ENCODE measurements at regions not wholly inside any gene's neighbourhood (a gene's known extent, or its start where the extent isn't known, plus 50 kb on each side); places are given as distances from the start of the nearest gene placed in this dataset.

GRCh38 chr16:77669057-77669456, 53.3 kb upstream of the NUDT7 start:
- in situ Hi-C loops (cut with HindIII; ENCODE audit: low sequenced_read_pairs): no loop called here
- no peak for DNase-seq (ENCODE audit: low read depth)
- no peak overlapping the region for H3K4me3 ChIP-seq (ENCODE audit: low read depth, low read length)
- TF ChIP-seq CTCF (IDR thresholded peaks at IDR 0.05; ENCODE audit: low read depth, low read length, missing control alignments): no peak

Data from astrocyte of the cerebellum (primary cell).